ENCODE measurements at regions not wholly inside any gene's neighbourhood (a gene's known extent, or its start where the extent isn't known, plus 50 kb on each side); places are given as distances from the start of the nearest gene placed in this dataset.

GRCh38 chr9:110033869-110034268, 174.1 kb downstream of the C9orf152 start:
- no peak overlapping the region for H3K4me3 ChIP-seq
- H3K4me2 ChIP-seq = no peak overlapping the region
- 92% methylated on average over 2 of the region's 2 CpGs for WGBS (ENCODE audit: missing lambda C conversion rate)
- CTCF ChIA-PET = interaction anchor here (1.6 kb wide), 1 partner anchor 130 kb away, joined by 6 read pairs; no protein-coding TSS in a partner anchor
- POLR2A ChIA-PET = no interaction called here
- DNase-seq (ENCODE audit: low read depth in 1 of 2, low spot score in 1 of 2) (no peak), FAIRE-seq (no peak), ATAC-seq (peak in 1 of 2 experiments; percentile 56; a peak in 2 of 6 replicates)
- TF ChIP-seq POLR2A (IDR thresholded peaks at IDR 0.05; ENCODE audit: low read length) (no peak), FOSL2 (IDR thresholded peaks at IDR 0.05) (no peak), FOSL2 (CRISPR knock-in tag; IDR thresholded peaks at IDR 0.05) (no peak), NPAS2 (CRISPR knock-in tag; IDR thresholded peaks at IDR 0.05; ENCODE audit: borderline replicate concordance) (no peak), RFX5 (IDR thresholded peaks at IDR 0.05) (no peak), HDAC2 (IDR thresholded peaks at IDR 0.05) (no peak), FOXS1 (CRISPR knock-in tag; IDR thresholded peaks at IDR 0.05) (no peak), ZC3H11A (IDR thresholded peaks at IDR 0.05) (no peak), HOXB5 (CRISPR knock-in tag; IDR thresholded peaks at IDR 0.05) (no peak), FOSB (CRISPR knock-in tag; IDR thresholded peaks at IDR 0.05) (no peak), MAX (IDR thresholded peaks at IDR 0.05) (no peak), KDM1A (IDR thresholded peaks at IDR 0.05; ENCODE audit: low read depth) (no peak), CTCF (IDR thresholded peaks at IDR 0.05) (no peak), EP300 (IDR thresholded peaks at IDR 0.05) (no peak), RCOR1 (IDR thresholded peaks at IDR 0.05; ENCODE audit: low read depth, low read length) (no peak), TP53 (CRISPR knock-in tag; IDR thresholded peaks at IDR 0.05) (no peak), PHF8 (IDR thresholded peaks at IDR 0.05; ENCODE audit: borderline replicate concordance, low read depth) (no peak), TFCP2L1 (CRISPR knock-in tag; IDR thresholded peaks at IDR 0.05) (no peak), RNF2 (IDR thresholded peaks at IDR 0.05; ENCODE audit: borderline replicate concordance, low read depth) (no peak), BCL3 (IDR thresholded peaks at IDR 0.05) (no peak)
- H3K4me1 ChIP-seq = peaks cover 32% of the 10 kb centered on the region
- H3K9me3 ChIP-seq = no peaks in the 10 kb centered on the region
- H3K27ac ChIP-seq = no peak overlapping the region

GRCh38 chr9:110036286-110036685, 171.7 kb downstream of the C9orf152 start:
- Histone ChIP-seq H3K4me3 (no peak overlapping the region), H3K4me2 (no peak overlapping the region), H3K27ac (no peak overlapping the region), H3K9me3 (no peaks in the 10 kb centered on the region), H3K4me1 (peaks cover 9% of the 10 kb centered on the region)
- POLR2A ChIA-PET = no interaction called here
- no peak for DNase-seq (ENCODE audit: low read depth in 1 of 2, low spot score in 1 of 2)
- TF ChIP-seq JUNB (IDR thresholded peaks at IDR 0.05) (no peak), USF2 (IDR thresholded peaks at IDR 0.05) (no peak), KDM5A (IDR thresholded peaks at IDR 0.05) (no peak), RFX5 (IDR thresholded peaks at IDR 0.05) (no peak), NPAS2 (CRISPR knock-in tag; IDR thresholded peaks at IDR 0.05; ENCODE audit: borderline replicate concordance) (no peak), RARB (CRISPR knock-in tag; IDR thresholded peaks at IDR 0.05) (no peak), BHLHE40 (IDR thresholded peaks at IDR 0.05; ENCODE audit: low read depth, low read length) (no peak), SMC3 (IDR thresholded peaks at IDR 0.05) (no peak), CBX2 (IDR thresholded peaks at IDR 0.05; ENCODE audit: borderline replicate concordance, low read depth) (no peak), TP53 (CRISPR knock-in tag; IDR thresholded peaks at IDR 0.05) (no peak), REST (IDR thresholded peaks at IDR 0.05) (no peak)
- no peak for ATAC-seq
- no peak for FAIRE-seq
- 85% methylated on average over 2 of the region's 2 CpGs for WGBS (ENCODE audit: missing lambda C conversion rate)
- CTCF ChIA-PET = interaction anchor here (0.6 to 1.1 kb wide), 5 partner anchors 8 to 133 kb away, joined by 3 to 6 read pairs (median 5); no protein-coding TSS in a partner anchor

All from A549 (cell line).